GM08714 (cell line): ENCODE measurements at regions not wholly inside any gene's neighbourhood (a gene's known extent, or its start where the extent isn't known, plus 50 kb on each side); places are given as distances from the start of the nearest gene placed in this dataset.
"Not testable (repeated sequence)": the region's sequence is repeated elsewhere in the genome, so short reads cannot be mapped to it uniquely, and the experiment has no call there.

Experiments used
- H3K4me3 ChIP-seq: fragments of 200-500 bp; sonication (Bioruptor generic); 2 replicates; pipeline ENCODE4 v1.5.1; 2014; ENCODE audit warnings: mild to moderate bottlenecking, low read length, inconsistent platforms

- not testable (repeated sequence) for H3K4me3 ChIP-seq
Measured at GRCh38 chr21:9572782-9573181, 948.6 kb upstream of the TPTE start.

GRCh38 chr21:9573528-9573927 is 947.9 kb upstream of the TPTE start:
- H3K4me3 ChIP-seq: not testable (repeated sequence)

GRCh38 chr21:9579275-9579674 is 942.1 kb upstream of the TPTE start:
- H3K4me3 ChIP-seq: not testable (repeated sequence)

- not testable (repeated sequence) for H3K4me3 ChIP-seq
Measured at GRCh38 chr21:9587941-9588340, 933.4 kb upstream of the TPTE start.

DNA sequence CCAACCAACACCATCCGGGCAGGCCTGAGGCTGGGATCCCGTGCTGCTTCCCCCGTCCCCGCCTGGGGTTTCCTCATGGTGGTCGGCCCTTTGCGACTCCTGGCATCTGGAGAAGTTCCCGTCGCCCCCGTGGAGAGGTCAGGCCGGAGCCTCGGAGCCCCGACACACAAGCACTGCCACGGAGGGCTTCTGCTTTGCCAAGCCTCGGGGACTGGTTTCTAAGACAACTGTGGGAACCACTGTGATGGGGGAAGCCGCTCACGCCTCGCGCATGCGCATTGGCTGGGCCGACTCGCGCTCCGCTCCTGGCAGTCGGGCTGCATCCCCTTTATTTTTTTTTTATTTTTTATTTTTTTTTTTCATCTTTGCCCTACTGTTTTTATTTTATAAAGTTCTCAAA is 928.8 kb upstream of the TPTE start:
- H3K4me3 ChIP-seq: not testable (repeated sequence)

DNA sequence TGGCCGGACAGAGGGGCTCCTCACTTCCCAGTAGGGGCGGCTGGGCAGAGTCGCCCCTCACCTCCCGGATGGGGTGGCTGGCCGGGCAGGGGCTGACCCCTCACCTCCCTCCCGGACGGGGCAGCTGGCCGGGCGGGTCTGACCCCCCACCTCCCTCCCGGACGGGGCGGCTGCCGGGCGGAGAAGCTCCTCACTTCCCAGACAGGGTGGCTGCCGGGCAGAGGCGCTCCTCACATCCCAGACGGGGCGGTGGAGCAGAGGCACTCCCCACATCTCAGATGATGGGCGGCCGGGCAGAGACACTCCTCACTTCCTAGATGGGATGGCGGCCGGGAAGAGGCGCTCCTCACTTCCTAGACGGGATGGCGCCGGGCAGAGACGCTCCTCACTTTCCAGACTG is 927.7 kb upstream of the TPTE start:
- not testable (repeated sequence) for H3K4me3 ChIP-seq

DNA sequence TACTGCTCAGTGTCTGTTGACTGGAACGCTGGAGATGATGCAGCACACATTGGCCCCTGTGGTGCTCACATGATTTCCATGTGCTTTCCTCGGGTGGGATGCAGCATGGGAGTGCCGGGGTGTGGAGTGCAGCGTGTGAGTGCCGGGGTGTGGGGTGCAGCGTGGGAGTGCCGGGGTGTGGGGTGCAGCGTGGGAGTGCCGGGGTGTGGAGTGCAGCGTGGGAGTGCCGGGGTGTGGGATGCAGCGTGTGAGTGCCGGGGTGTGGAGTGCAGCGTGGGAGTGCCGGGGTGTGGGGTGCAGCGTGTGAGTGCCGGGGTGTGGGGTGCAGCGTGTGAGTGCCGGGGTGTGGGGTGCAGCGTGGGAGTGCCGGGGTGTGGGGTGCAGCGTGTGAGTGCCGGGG is 907.4 kb upstream of the TPTE start:
- H3K4me3 ChIP-seq: not testable (repeated sequence)

GRCh38 chr21:9621121-9621793 is 900.1 kb upstream of the TPTE start:
- H3K4me3 ChIP-seq: not testable (repeated sequence)

- H3K4me3 ChIP-seq: not testable (repeated sequence)
Measured at GRCh38 chr21:9628051-9628450, 893.3 kb upstream of the TPTE start.

DNA sequence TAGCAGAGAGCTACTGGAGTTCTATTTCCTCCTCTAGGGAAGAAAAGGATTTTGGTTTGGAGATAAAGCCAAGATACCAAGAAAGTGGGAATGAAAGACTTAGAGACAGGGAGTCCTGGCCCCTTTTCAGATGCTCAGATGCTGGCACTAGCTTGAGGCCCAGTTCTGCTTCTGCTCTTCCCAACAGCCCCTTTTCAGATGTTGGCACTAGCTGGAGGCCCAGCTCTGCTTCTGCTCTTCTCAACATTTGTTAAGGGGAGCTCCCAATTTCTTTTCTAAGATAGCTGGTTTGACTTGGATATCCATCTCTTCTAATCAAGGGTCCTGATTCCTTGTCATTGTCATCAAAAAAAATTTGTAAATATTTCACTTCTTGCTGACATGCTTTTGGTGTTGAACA is 874.0 kb upstream of the TPTE start:
- not testable (repeated sequence) for H3K4me3 ChIP-seq

DNA sequence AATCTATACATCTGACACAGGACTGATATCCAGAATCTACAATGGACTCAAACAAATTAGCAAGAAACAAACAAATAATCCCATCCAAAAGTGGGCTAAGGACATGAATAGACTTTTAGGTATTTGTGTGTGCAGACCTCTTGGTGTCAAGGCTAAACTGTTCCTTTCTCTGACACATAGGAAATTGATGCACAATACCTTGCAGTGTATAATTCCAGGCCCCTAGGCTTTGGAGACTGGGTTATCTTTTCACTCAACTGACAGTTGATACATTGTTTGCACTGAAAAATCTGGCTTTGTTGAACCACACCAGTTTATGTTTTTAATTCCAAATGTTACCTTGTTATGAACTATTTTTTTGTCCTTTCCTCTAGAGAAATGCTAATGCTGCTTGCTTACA is 873.1 kb upstream of the TPTE start:
- not testable (repeated sequence) for H3K4me3 ChIP-seq

GRCh38 chr21:9648947-9649720 is 872.2 kb upstream of the TPTE start:
- H3K4me3 ChIP-seq: not testable (repeated sequence)

GRCh38 chr21:9652819-9653218 is 868.6 kb upstream of the TPTE start:
- H3K4me3 ChIP-seq: not testable (repeated sequence)

- H3K4me3 ChIP-seq: not testable (repeated sequence)
Measured at GRCh38 chr21:9655221-9655620, 866.2 kb upstream of the TPTE start.

DNA sequence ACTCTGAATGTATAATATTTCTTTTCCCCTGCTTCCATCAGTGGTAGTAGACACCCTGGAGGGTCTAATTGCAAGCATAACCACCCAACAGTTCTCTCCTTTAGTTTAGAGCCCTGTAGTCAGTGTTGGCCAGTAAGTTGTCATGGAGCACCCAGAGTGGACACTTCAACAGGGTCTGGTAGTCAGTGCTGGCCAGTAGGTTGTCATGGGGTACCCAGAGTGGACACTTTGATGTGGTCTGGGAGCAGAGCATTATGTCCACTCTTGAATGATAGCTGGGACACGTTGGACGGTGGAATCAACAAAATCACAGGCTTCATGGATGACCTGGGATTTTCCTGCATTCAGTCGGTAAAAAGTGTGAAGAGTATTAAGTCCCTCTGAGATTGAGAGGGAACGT is 864.9 kb upstream of the TPTE start:
- H3K4me3 ChIP-seq: not testable (repeated sequence)

- H3K4me3 ChIP-seq: not testable (repeated sequence)
Measured at GRCh38 chr21:9657779-9658178, 863.6 kb upstream of the TPTE start.

GRCh38 chr21:9659877-9660276 is 861.5 kb upstream of the TPTE start:
- H3K4me3 ChIP-seq: not testable (repeated sequence)

GRCh38 chr21:9663914-9664729 is 857.3 kb upstream of the TPTE start:
- not testable (repeated sequence) for H3K4me3 ChIP-seq

DNA sequence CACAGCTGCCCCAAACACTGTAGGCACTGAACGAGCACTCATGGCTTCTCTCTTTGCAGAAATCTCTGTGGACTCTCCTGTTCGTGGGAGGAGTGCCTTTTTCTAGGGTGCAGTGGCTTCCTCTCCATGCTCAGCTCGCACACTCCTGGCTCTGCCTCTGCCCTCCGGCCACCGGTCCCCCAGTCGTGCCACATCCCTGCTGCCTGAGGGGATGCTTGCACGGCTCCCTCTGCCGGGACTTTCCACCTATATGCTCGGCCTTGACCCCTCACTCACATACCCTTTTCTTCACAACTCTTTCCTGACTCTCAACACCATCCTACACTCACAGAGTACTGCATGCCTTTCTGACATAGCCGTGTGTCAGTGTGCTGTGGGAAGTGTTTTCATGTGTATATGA is 845.6 kb upstream of the TPTE start:
- H3K4me3 ChIP-seq: not testable (repeated sequence)

DNA sequence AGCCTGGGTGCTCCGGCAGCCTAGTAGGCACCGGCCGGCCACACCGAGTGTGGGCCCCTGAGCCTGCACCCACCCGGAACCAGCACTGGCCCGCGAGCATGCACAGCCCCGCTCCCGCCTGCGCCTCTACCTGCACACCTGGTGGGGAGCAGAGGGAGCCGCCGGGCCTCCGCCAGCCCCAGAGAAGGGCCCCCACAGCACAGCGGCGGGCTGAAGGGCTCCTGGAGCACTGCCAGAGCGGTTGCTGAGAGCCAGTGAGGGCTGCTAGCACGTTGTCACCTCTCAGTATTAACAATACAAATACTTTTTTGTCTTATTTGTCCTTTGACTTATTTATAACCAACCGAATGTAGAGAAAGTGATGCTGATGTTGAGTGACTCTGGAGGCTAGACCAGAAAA is 842.4 kb upstream of the TPTE start:
- H3K4me3 ChIP-seq: not testable (repeated sequence)

DNA sequence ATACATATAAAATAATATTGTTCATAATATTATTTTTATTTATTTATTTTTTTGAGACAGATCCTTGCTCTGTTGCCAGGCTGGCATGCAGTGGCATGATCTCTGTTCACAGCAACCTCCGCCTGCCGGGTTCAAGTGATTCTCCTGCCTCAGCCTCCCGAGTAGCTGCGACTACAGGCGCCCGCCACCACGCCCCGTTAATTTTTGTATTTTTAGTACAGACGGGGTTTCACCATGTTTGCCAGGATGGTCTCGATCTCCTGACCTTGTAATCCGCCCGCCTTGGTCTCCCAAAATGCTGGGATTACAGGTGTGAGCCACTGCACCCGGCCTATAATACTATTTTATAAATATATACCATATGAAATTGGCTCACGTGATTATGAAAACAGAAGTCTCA is 832.4 kb upstream of the TPTE start:
- H3K4me3 ChIP-seq: not testable (repeated sequence)

DNA sequence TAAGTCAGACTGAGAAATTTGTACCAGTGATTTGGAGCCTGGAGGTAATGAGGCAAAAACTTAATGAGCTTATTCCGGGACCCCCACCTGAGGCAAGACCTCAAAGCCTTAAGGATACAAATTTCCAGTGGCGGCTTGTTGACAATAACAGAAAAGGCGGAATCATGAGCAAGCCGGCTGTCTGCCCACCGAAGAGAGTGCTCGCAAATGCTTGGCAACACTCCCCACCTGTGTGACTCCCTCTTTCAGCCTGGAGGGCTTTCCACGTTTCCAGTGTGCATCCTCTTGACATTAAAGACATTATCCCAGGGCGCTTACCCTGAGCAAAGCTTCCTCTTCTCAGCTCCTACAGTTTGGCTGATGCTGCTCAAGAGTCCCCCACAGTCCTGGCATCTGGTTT is 830.4 kb upstream of the TPTE start:
- H3K4me3 ChIP-seq: not testable (repeated sequence)
